HG02938 (cell line): ENCODE measurements at regions not wholly inside any gene's neighbourhood (a gene's known extent, or its start where the extent isn't known, plus 50 kb on each side); places are given as distances from the start of the nearest gene placed in this dataset.
"Not testable (repeated sequence)": the region's sequence is repeated elsewhere in the genome, so short reads cannot be mapped to it uniquely, and the experiment has no call there.

Source experiments
- ATAC-seq: cut with Tn5 transposase; IDR thresholded peaks from one replicate; pipeline ENCODE4 v1.9.1; 2021; ENCODE audit warnings: mild to moderate bottlenecking, moderate library complexity; ENCODE audit not compliant: unreplicated experiment

GRCh38 chr11:130979386-130979972 is 63.2 kb upstream of the SNX19 start:
- no peak for ATAC-seq

GRCh38 chr11:130980071-130980862 is 64.0 kb upstream of the SNX19 start:
- ATAC-seq: no peak

GRCh38 chr11:130984241-130984640 is 68.0 kb upstream of the SNX19 start:
- ATAC-seq: not testable (repeated sequence)

GRCh38 chr11:130992788-130993187 is 76.5 kb upstream of the SNX19 start:
- ATAC-seq: no peak

- ATAC-seq: no peak
Observed at GRCh38 chr11:130994043-130994442, 77.8 kb upstream of the SNX19 start.

- no peak for ATAC-seq
Observed at GRCh38 chr11:130995266-130995665, 79.0 kb upstream of the SNX19 start.

- no peak for ATAC-seq
Observed at GRCh38 chr11:130997278-130997677, 81.0 kb upstream of the SNX19 start.

GRCh38 chr11:130999086-130999485 is 82.8 kb upstream of the SNX19 start:
- ATAC-seq: no peak

GRCh38 chr11:130999992-131000770 is 83.9 kb upstream of the SNX19 start:
- no peak for ATAC-seq

- ATAC-seq: no peak
Observed at GRCh38 chr11:131002145-131002544, 85.9 kb upstream of the SNX19 start.

GRCh38 chr11:131005829-131006228 is 89.5 kb upstream of the SNX19 start:
- no peak for ATAC-seq

GRCh38 chr11:131025020-131025419 is 108.7 kb upstream of the SNX19 start:
- no peak for ATAC-seq

- ATAC-seq: peak; percentile 74
Observed at GRCh38 chr11:131025421-131026125, 109.3 kb upstream of the SNX19 start.

GRCh38 chr11:131027491-131027890 is 111.2 kb upstream of the SNX19 start:
- ATAC-seq: no peak

- ATAC-seq: no peak
Observed at GRCh38 chr11:131033151-131033651, 116.9 kb upstream of the SNX19 start.

GRCh38 chr11:131036514-131036913 is 120.2 kb upstream of the SNX19 start:
- no peak for ATAC-seq

GRCh38 chr11:131037873-131038272 is 121.6 kb upstream of the SNX19 start:
- ATAC-seq: no peak

- ATAC-seq: no peak
Observed at GRCh38 chr11:131038597-131038996, 122.3 kb upstream of the SNX19 start.

- ATAC-seq: no peak
Observed at GRCh38 chr11:131041331-131042040, 125.2 kb upstream of the SNX19 start.

- ATAC-seq: no peak
Observed at GRCh38 chr11:131042041-131042390, 125.7 kb upstream of the SNX19 start.
